ENCODE measurements at regions not wholly inside any gene's neighbourhood (a gene's known extent, or its start where the extent isn't known, plus 50 kb on each side); places are given as distances from the start of the nearest gene placed in this dataset.

DNA sequence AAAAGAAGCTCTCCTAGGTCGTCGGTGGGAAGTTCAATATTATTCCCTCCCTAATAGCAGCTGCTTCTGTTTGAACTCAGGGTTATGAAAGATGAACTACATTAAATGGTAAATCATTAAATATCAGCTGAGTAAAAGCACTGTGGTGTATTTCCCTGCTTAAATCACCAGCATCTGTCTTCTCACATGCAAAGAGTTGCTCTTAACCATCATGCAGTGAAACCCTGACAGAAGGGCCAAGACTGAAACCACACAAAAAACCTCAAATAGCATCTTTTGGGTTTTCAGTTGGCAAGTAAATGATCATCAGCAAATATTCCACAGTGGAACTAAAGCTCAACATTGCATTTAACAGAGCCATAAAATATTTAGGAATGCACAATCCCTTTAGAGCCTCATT, 380.0 kb upstream of the ADGRL2 start:
- TF ChIP-seq, protein P1, sequence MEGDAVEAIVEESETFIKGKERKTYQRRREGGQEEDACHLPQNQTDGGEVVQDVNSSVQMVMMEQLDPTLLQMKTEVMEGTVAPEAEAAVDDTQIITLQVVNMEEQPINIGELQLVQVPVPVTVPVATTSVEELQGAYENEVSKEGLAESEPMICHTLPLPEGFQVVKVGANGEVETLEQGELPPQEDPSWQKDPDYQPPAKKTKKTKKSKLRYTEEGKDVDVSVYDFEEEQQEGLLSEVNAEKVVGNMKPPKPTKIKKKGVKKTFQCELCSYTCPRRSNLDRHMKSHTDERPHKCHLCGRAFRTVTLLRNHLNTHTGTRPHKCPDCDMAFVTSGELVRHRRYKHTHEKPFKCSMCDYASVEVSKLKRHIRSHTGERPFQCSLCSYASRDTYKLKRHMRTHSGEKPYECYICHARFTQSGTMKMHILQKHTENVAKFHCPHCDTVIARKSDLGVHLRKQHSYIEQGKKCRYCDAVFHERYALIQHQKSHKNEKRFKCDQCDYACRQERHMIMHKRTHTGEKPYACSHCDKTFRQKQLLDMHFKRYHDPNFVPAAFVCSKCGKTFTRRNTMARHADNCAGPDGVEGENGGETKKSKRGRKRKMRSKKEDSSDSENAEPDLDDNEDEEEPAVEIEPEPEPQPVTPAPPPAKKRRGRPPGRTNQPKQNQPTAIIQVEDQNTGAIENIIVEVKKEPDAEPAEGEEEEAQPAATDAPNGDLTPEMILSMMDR (IDR thresholded peaks at IDR 0.05; ENCODE audit: control extremely low read depth in 1 of 3, insufficient read depth in 1 of 3, low read depth in 1 of 3, low read length in 3 of 3): no peak
- TF ChIP-seq CHD2 (IDR thresholded peaks at IDR 0.05; ENCODE audit: low read length) (no peak), GTF2F1 (IDR thresholded peaks at IDR 0.05; ENCODE audit: borderline replicate concordance, low read depth, low read length) (no peak), POLR2AphosphoS5 (IDR thresholded peaks at IDR 0.05; ENCODE audit: low read depth, low read length) (no peak), TAF1 (IDR thresholded peaks at IDR 0.05; ENCODE audit: low read depth, low read length) (no peak), EP300 (IDR thresholded peaks at IDR 0.05; ENCODE audit: borderline replicate concordance in 1 of 2, low read depth in 2 of 2, low read length in 2 of 2) (no peak), BCL11A (IDR thresholded peaks at IDR 0.05; ENCODE audit: low read depth in 2 of 2, low read length in 2 of 2) (no peak), GABPA (IDR thresholded peaks at IDR 0.05; ENCODE audit: borderline replicate concordance, insufficient read depth, low read length) (no peak), CHD1 (IDR thresholded peaks at IDR 0.05; ENCODE audit: low read depth, low read length) (no peak), PHF8 (conservative IDR thresholded peaks at IDR 0.05; ENCODE audit: low read depth, low read length) (no peak), TEAD4 (IDR thresholded peaks at IDR 0.05; ENCODE audit: low read depth, low read length) (no peak), EZH2 (IDR thresholded peaks at IDR 0.05; ENCODE audit: low read depth, low read length, severe bottlenecking) (no peak)
- TF ChIP-seq, protein P2, sequence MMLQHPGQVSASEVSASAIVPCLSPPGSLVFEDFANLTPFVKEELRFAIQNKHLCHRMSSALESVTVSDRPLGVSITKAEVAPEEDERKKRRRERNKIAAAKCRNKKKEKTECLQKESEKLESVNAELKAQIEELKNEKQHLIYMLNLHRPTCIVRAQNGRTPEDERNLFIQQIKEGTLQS (IDR thresholded peaks at IDR 0.05; ENCODE audit: insufficient read depth, low read depth, low read length): no peak
- TF ChIP-seq, protein P3, sequence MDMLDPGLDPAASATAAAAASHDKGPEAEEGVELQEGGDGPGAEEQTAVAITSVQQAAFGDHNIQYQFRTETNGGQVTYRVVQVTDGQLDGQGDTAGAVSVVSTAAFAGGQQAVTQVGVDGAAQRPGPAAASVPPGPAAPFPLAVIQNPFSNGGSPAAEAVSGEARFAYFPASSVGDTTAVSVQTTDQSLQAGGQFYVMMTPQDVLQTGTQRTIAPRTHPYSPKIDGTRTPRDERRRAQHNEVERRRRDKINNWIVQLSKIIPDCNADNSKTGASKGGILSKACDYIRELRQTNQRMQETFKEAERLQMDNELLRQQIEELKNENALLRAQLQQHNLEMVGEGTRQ (IDR thresholded peaks at IDR 0.05; ENCODE audit: low read length): no peak

Data from H1 (cell line).